Body of pancreas (tissue), 4 donors: ENCODE measurements at regions not wholly inside any gene's neighbourhood (a gene's known extent, or its start where the extent isn't known, plus 50 kb on each side); places are given as distances from the start of the nearest gene placed in this dataset.
"Not testable (repeated sequence)": the region's sequence is repeated elsewhere in the genome, so short reads cannot be mapped to it uniquely, and the experiment has no call there.

Experiments used
- CTCF ChIP-seq, 7 experiments: fragments of 450-650 bp in 4 of 7; fragments of 200-600 bp in 3 of 7; sonication (generic) in 3 of 7; IDR thresholded peaks; one replicate each; pipeline ENCODE4 v1.5.1; 2016 to 2019; ENCODE audit warnings: antibody characterized with exemption in 7 of 7
- POLR2A ChIP-seq, 3 donors: fragments of 450-650 bp; IDR thresholded peaks; one replicate each; pipeline ENCODE4 v1.6.1; 2016; ENCODE audit warnings: antibody characterized with exemption in 3 of 3, mild to moderate bottlenecking in 2 of 3

- TF ChIP-seq CTCF, POLR2A (IDR thresholded peaks at IDR 0.05): not testable (repeated sequence)
These were observed 1419.9 kb upstream of the ADGRL3 start for GRCh38 chr4:59780271-59780670.
